SU-DHL-6 (cell line): ENCODE measurements at regions not wholly inside any gene's neighbourhood (a gene's known extent, or its start where the extent isn't known, plus 50 kb on each side); places are given as distances from the start of the nearest gene placed in this dataset.

ENCODE experiments used
- CTCF ChIP-seq: fragments of 200-600 bp; sonication (generic); IDR thresholded peaks from one replicate; pipeline ENCODE4 v1.5.1; 2017; ENCODE audit warnings: antibody characterized with exemption, mild to moderate bottlenecking, low read length, moderate library complexity; ENCODE audit not compliant: insufficient read depth, poor library complexity, severe bottlenecking
- EZH2phosphoT487 ChIP-seq: fragments of 200-600 bp; sonication (generic), shearing (Covaris generic); conservative IDR thresholded peaks from 2 replicates; pipeline ENCODE4 v1.6.1; 2018; ENCODE audit warnings: mild to moderate bottlenecking, antibody characterized with exemption, low read length, moderate library complexity, mixed read lengths

- TF ChIP-seq CTCF = no peak
- no peak for TF ChIP-seq EZH2phosphoT487
Observed at GRCh38 chr12:29035112-29035511, 114.0 kb upstream of the FAR2 start.
